ENCODE measurements at regions not wholly inside any gene's neighbourhood (a gene's known extent, or its start where the extent isn't known, plus 50 kb on each side); places are given as distances from the start of the nearest gene placed in this dataset.
"Not testable (repeated sequence)": the region's sequence is repeated elsewhere in the genome, so short reads cannot be mapped to it uniquely, and the experiment has no call there.

- no peak for DNase-seq (ENCODE audit: low spot score)
These were observed 70.4 kb downstream of the TDRD15 start for GRCh38 chr2:21194147-21194546.

DNA sequence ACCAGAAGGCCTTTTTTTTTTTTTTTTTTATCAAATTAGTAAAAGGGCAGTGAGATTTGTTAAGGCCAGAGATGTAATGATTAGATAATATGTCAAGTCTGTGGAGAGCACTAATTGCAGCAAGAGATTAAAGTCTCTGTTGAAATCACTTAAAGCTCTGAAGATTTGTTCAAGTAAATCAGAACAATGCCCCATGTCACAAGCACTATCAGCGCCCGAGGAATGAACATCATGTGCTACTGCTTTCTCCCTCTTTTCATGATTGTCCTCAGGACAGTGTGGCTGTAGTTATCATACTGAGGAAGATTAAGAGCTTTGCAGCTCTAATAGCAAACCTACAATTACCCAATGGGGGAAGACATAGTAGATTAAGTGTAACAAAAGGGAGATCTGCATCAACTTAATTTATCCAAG, 71.1 kb downstream of the TDRD15 start:
- DNase-seq (ENCODE audit: low spot score): no peak

GRCh38 chr2:21195326-21195725, 71.6 kb downstream of the TDRD15 start:
- DNase-seq (ENCODE audit: low spot score): no peak

- DNase-seq (ENCODE audit: low spot score): no peak
These were observed 74.9 kb downstream of the TDRD15 start for GRCh38 chr2:21198637-21199036.

DNA sequence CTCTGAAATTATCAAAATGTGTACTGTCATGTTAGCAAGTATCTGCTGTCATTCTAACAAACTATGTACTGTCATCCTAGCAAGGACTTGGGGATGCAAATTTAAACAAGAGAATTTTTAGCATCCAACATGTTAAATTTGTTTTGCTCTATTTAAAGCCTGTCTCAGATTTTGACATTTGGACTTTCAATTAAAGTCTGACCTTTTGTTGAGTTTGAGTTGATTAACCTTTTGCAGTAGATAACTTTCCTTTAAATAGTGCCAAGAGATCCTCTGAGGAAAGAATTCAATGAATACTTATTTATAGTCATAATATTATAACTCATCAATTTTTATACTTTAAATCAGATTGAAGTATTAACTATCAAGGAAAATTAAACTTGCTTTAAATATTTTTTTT, 80.2 kb downstream of the TDRD15 start:
- no peak for DNase-seq (ENCODE audit: low spot score)

DNA sequence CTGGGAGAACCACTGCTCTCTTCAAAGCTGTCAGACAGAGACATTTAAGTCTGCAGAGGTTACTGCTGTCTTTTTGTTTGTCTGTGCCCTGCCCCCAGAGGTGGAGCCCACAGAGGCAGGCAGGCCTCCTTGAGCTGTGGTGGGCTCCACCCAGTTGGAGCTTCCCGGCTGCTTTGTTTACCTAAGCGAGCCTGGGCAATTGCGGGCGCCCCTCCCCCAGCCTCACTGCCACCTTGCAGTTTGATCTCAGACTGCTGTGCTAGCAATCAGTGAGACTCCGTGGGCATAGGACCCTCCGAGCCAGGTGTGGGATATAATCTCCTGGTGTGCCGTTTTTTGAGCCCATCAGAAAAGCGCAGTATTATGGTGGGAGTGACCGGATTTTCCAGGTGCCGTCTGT, 90.3 kb downstream of the TDRD15 start:
- DNase-seq (ENCODE audit: low spot score): not testable (repeated sequence)

- DNase-seq (ENCODE audit: low spot score): no peak
These were observed 93.7 kb downstream of the TDRD15 start for GRCh38 chr2:21217442-21217841.

GRCh38 chr2:21220930-21221329, 97.2 kb downstream of the TDRD15 start:
- DNase-seq (ENCODE audit: low spot score): no peak

- no peak for DNase-seq (ENCODE audit: low spot score)
These were observed 99.8 kb downstream of the TDRD15 start for GRCh38 chr2:21223618-21224017.

DNA sequence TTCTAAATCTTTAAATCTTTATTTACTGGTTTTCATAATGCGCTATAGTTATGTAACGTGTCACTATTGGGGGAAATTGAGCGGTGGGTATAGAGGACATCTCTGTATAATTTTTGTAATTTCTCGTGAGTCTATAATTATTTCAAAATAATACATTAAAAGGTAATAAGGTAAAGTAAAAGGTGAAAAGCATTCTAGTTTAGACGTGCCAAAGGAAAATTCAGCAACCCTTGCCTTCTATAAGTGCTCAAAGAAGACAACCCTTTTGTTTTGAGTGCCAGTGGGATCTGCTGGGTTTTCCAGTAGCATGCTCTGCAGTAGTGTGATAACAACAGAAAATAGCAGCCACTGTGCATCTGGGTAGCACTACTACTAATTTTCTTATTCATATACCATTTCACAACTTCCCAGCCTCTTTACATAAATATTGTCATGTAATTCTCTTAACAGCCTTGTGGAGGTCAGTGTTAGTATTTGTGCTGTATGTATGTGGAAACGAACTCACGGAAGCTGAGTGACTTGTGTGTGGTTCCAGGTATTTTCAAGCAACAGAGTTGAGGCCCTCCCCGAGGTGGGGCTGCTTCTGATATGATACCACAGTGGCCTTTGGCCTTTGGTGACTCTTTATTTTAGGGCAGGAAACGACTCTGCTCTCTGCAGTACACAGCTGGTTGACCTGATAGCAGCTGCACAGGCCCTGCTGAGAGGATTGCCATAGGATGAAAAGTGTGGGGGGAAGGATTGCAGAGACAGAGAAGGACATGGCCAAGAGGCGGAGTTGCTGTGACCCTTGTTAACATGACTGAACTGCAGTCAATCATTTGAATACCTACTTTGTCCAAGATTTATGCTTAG, 104.5 kb downstream of the TDRD15 start:
- DNase-seq (ENCODE audit: low spot score): no peak

DNA sequence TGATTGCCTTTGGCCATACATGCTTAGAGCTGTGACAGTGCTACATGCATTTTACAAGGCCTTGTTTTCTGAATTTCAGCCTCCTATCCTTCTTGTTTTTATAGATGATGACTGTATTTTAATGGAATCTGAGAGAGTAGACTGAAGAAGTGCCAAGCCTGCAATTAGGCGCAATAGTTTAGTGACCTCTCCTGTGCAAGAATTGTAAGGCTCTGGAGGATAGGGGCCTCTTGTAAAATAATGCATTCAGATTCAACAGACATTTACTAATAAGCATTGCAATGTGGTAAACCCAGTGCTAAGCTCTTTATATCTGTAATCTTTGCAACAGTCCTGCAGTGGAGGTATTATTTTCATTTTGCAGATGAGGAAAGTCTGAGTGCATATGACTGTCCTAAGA, 105.5 kb downstream of the TDRD15 start:
- no peak for DNase-seq (ENCODE audit: low spot score)

DNA sequence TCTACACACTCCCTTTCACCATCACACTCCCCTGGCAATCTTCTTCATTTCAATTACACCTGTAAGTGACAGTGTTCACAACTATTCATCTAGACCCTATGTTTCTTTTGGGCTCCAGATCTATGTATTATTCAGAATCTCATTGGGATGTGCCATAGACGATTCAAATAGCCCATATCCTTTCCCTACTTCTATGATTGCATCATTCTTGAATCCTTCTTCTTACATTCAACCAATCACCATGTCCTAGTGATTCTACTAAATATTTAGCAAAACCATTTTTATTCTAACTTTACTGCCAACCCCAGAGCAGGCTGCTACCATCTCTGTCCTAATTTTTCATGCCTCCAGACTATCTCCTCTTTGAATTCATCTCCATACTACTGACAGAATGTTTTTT, 106.4 kb downstream of the TDRD15 start:
- DNase-seq (ENCODE audit: low spot score): no peak

DNA sequence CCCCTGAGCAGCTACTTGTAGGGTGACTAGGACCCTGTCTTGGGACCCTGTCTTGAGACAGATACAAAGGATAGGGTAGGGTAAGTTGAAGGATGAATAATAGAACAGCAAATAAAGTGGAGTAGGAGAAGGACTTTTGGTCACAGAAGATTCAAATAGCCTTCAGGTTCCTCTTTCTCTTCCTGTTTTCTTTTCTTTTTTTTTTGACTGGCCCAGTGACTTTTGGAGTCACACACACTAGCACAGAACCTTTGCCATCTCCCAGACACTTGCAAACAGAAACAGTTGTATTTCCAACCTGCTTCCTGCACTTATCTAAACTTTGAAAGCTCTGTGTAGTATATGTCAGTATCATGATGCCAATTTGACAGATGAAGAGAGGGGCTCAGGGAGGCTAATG, 108.2 kb downstream of the TDRD15 start:
- no peak for DNase-seq (ENCODE audit: low spot score)

- DNase-seq (ENCODE audit: low spot score): no peak
These were observed 109.4 kb downstream of the TDRD15 start for GRCh38 chr2:21233194-21233593.

- DNase-seq (ENCODE audit: low spot score): no peak
These were observed 110.2 kb downstream of the TDRD15 start for GRCh38 chr2:21234001-21234400.

DNA sequence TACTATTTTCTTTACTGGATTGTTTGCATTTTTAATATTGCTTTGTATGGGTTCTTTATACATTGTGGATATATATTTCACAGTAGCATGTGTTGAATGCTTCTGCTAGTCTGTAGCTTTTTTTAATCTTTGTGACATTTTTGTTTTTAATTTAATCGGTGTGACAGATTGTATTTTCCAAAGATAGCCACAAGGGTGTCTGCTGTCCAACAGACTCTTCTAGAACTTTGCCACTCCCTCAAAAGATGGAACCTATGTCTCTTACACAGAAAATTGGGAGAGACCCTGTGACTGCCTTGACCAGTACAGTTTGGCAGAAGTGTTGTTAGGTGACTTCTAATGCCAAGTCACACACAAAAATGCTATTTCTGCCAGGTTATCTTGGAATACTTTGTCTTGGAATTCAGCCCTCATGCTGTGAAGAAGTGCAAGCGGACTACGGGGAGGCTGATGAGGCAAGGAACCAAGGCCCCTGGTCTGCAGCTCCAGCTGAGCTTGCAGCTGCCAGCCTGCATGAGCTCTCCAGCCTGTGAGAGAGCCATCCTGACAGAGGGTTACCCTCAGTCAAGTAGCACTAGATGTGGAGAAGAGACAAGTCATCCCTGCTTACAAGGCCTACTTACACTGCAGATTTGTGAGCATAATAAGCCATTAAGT, 110.8 kb downstream of the TDRD15 start:
- no peak for DNase-seq (ENCODE audit: low spot score)

GRCh38 chr2:21239749-21240148, 116.0 kb downstream of the TDRD15 start:
- not testable (repeated sequence) for DNase-seq (ENCODE audit: low spot score)

DNA sequence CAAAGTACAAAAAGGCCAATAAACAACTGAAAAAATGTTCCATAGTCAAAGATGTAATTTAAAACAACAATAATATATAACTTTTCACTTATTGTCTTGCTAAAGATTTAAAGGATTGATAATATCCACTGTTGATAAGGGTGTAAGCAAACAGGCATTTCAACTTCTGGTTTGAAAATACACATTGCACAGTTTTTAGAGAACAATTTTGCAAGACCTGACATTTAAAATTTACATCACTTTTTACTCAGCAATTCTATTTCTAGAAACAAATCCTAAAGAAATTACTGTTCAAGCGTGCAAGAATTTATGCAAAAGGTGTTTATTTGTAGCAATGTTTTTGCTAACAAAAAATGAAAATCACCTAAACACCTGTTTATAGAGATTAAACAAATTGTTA, 120.4 kb downstream of the TDRD15 start:
- no peak for DNase-seq (ENCODE audit: low spot score)

DNA sequence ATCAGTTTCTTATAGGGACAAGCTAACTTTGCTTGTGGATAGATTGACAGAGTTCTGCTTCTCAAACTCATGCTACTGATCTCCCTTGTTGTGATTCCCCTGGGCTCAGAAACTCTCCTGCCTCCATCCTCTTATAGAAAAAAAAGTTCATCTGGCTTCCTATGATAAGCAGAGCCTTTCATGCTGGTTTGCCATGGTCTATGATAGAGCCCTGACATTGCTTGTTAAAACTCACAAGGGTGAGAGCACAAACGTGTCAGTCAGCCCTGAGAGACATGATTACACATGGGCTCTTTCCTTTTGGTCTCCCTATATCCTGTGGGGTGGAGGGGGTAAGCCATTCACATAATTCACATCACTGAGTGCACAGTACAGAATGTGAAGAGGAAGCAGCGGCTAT, 121.8 kb downstream of the TDRD15 start:
- no peak for DNase-seq (ENCODE audit: low spot score)

GRCh38 chr2:21249367-21249766, 125.6 kb downstream of the TDRD15 start:
- DNase-seq (ENCODE audit: low spot score): no peak

DNA sequence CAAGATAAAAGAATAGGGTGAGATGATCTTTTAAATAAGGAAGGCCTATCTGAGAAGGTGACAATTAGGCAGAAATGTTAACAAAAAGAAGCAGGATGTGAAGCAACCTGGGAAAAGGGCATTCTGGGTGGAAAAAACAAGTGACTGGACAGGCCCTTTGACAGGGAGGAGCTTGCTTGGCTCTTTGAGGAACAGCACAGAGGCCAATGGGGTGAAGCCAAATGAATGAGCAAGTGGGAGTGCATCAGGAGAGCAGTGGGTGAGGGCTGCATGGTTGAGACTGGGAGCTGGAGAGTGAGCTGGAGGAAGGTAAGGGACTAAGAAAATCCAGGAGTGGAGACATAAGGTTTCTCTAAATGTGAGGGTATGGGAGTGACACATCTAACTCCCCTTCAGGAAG, 126.9 kb downstream of the TDRD15 start:
- DNase-seq (ENCODE audit: low spot score): no peak

- no peak for DNase-seq (ENCODE audit: low spot score)
These were observed 127.6 kb downstream of the TDRD15 start for GRCh38 chr2:21251216-21251980.

Data from CD4-positive, alpha-beta T cell treated with Interleukin-15 for 4 hours (primary cell).